Sigmoid colon (tissue), 4 donors: ENCODE measurements at regions not wholly inside any gene's neighbourhood (a gene's known extent, or its start where the extent isn't known, plus 50 kb on each side); places are given as distances from the start of the nearest gene placed in this dataset.

Experiments
- CTCF ChIP-seq, 4 experiments: fragments of 450-650 bp in 3 of 4; fragments of 200-600 bp in 1 of 4; IDR thresholded peaks; one replicate each; pipeline ENCODE4 v1.5.1; 2016 to 2019; ENCODE audit warnings: antibody characterized with exemption in 4 of 4, mild to moderate bottlenecking in 3 of 4, moderate library complexity in 2 of 4
- POLR2A ChIP-seq, 2 donors: fragments of 450-650 bp; IDR thresholded peaks; one replicate each; pipeline ENCODE4 v1.6.1; 2016; ENCODE audit warnings: antibody characterized with exemption in 2 of 2, mild to moderate bottlenecking in 2 of 2, moderate library complexity in 2 of 2
- POLR2AphosphoS5 ChIP-seq, 4 donors: sonication (generic); formaldehyde crosslinking; IDR thresholded peaks; one replicate each; pipeline ENCODE4 v1.6.1; 2017; ENCODE audit warnings: antibody characterized with exemption in 4 of 4

DNA sequence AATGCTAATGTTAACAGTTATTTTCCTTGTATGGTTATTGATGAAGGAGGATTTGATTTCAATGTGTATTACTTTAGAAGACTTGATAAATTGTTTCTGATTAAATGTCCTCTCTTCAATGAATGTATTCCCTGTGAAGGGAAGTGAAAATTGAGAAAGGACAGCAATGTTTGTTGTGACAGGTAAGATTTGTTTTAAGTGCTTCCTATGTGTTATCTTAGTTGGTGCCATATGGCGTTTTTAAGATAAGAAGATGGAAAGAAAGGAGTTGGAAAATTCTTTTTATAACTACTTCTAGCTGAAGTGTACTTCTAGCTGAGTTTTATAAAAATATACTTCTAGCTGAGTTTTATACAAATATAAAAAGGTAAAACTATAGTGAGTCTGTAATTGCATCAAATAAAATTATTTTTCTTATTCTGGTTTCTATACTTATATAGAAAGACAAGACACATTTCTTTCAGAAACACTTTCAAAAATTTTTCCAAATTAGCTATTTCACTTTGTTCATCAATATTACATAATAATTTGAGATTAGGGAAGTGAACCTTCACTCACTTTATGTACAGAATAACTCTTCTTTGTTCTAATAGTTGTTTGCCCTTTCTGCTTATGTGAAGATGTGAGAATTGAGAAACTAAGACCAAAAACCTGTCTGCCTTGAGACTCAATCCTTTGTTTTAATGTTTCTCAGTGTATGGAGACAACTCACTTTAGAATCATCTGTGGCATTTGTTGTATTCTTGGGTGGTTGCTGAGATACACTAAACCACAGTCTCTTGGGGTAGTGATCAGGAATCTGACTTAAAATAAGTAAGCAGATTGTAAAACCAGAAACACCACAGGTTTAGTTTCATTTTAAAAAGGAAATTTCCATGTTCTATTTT, 382.9 kb upstream of the B3GALT2 start:
- TF ChIP-seq CTCF (IDR thresholded peaks at IDR 0.05) (no peak), POLR2AphosphoS5 (IDR thresholded peaks at IDR 0.05) (no peak), POLR2A (IDR thresholded peaks at IDR 0.05) (no peak)
